ENCODE measurements at regions not wholly inside any gene's neighbourhood (a gene's known extent, or its start where the extent isn't known, plus 50 kb on each side); places are given as distances from the start of the nearest gene placed in this dataset.
"Not testable (repeated sequence)": the region's sequence is repeated elsewhere in the genome, so short reads cannot be mapped to it uniquely, and the experiment has no call there.

GRCh38 chr12:131597333-131597732, 113.6 kb upstream of the SFSWAP start:
- Mint-ChIP-seq H3K27me3 (no peaks in the 10 kb centered on the region), H3K36me3 (no peaks in the 10 kb centered on the region), H3K27ac (no peak overlapping the region), H3K4me3 (no peak overlapping the region), H3K9me3 (ENCODE audit: low read depth) (no peaks in the 10 kb centered on the region), H3K4me1 (peaks cover 25% of the 10 kb centered on the region)
- CTCF ChIA-PET, result no interaction called here
- DNase-seq (no peak), ATAC-seq (no peak)

- peak; percentile 45 for DNase-seq
- no peaks in the 10 kb centered on the region for H3K9me3 Mint-ChIP-seq (ENCODE audit: low read depth)
- H3K4me1 Mint-ChIP-seq, result peaks cover 18% of the 10 kb centered on the region
- H3K27ac Mint-ChIP-seq, result no peak overlapping the region
- no peak overlapping the region for H3K4me3 Mint-ChIP-seq
- no peaks in the 10 kb centered on the region for H3K36me3 Mint-ChIP-seq
- CTCF ChIA-PET, result no interaction called here
- peak; percentile 25 for ATAC-seq
- H3K27me3 Mint-ChIP-seq, result no peaks in the 10 kb centered on the region
Measured at GRCh38 chr12:131598717-131599116, 112.2 kb upstream of the SFSWAP start.

- no peak overlapping the region for H3K27ac Mint-ChIP-seq
Measured at GRCh38 chr12:131599190-131600159, 111.4 kb upstream of the SFSWAP start.

GRCh38 chr12:131600160-131600532, 110.7 kb upstream of the SFSWAP start:
- CTCF ChIA-PET, result no interaction called here
- H3K27me3 Mint-ChIP-seq, result no peaks in the 10 kb centered on the region
- H3K4me1 Mint-ChIP-seq, result peaks cover 29% of the 10 kb centered on the region

More at GRCh38 chr12:131599190-131600159, 111.4 kb upstream of the SFSWAP start:
- Mint-ChIP-seq H3K4me3 (no peak overlapping the region), H3K36me3 (no peaks in the 10 kb centered on the region), H3K27me3 (no peaks in the 10 kb centered on the region), H3K9me3 (ENCODE audit: low read depth) (no peaks in the 10 kb centered on the region), H3K4me1 (peaks cover 22% of the 10 kb centered on the region)
- CTCF ChIA-PET, result no interaction called here
- ATAC-seq, result no peak
- DNase-seq, result no peak

GRCh38 chr12:131601499-131601898, 109.4 kb upstream of the SFSWAP start:
- CTCF ChIA-PET, ATAC-seq: not testable (repeated sequence)

More at GRCh38 chr12:131600160-131600532, 110.7 kb upstream of the SFSWAP start:
- ATAC-seq (no peak), DNase-seq (no peak)
- Mint-ChIP-seq H3K36me3 (no peaks in the 10 kb centered on the region), H3K27ac (no peak overlapping the region), H3K9me3 (ENCODE audit: low read depth) (no peaks in the 10 kb centered on the region), H3K4me3 (no peak overlapping the region)

GRCh38 chr12:131603106-131603938, 107.6 kb upstream of the SFSWAP start:
- CTCF ChIA-PET, result interaction anchor here (1.4 kb wide), 1 partner anchor 11 kb away, joined by 9 read pairs; no protein-coding TSS in a partner anchor
- ATAC-seq, result no peak
- no peaks in the 10 kb centered on the region for H3K9me3 Mint-ChIP-seq (ENCODE audit: low read depth)
- peak overlapping the region; percentile 95 for H3K27ac Mint-ChIP-seq
- no peak for DNase-seq
- peaks cover 11% of the 10 kb centered on the region for H3K36me3 Mint-ChIP-seq
- peaks cover 60% of the 10 kb centered on the region for H3K4me1 Mint-ChIP-seq
- no peaks in the 10 kb centered on the region for H3K27me3 Mint-ChIP-seq
- H3K4me3 Mint-ChIP-seq, result no peak overlapping the region

More at GRCh38 chr12:131601499-131601898, 109.4 kb upstream of the SFSWAP start:
- not testable (repeated sequence) for H3K4me3 Mint-ChIP-seq; H3K9me3 Mint-ChIP-seq (ENCODE audit: low read depth); DNase-seq; H3K36me3 Mint-ChIP-seq; H3K27ac Mint-ChIP-seq; H3K27me3 Mint-ChIP-seq
- H3K4me1 Mint-ChIP-seq, result peaks cover 42% of the 10 kb centered on the region

- CTCF ChIA-PET, result interaction anchor here (1.4 kb wide), 1 partner anchor 11 kb away, joined by 9 read pairs; no protein-coding TSS in a partner anchor
- H3K36me3 Mint-ChIP-seq, result peaks cover 11% of the 10 kb centered on the region
- H3K4me1 Mint-ChIP-seq, result peaks cover 61% of the 10 kb centered on the region
- no peaks in the 10 kb centered on the region for H3K27me3 Mint-ChIP-seq
- peak; percentile 81 for DNase-seq
- peak overlapping the region; percentile 95 for H3K27ac Mint-ChIP-seq
- peak overlapping the region; percentile 65 for H3K4me3 Mint-ChIP-seq
- peak; percentile 65 for ATAC-seq
- H3K9me3 Mint-ChIP-seq (ENCODE audit: low read depth), result no peaks in the 10 kb centered on the region
Measured at GRCh38 chr12:131603939-131604795, 106.7 kb upstream of the SFSWAP start.

- Mint-ChIP-seq H3K27me3 (no peaks in the 10 kb centered on the region), H3K9me3 (ENCODE audit: low read depth) (no peaks in the 10 kb centered on the region), H3K27ac (peak overlapping the region; percentile 95), H3K4me3 (no peak overlapping the region), H3K36me3 (peaks cover 11% of the 10 kb centered on the region), H3K4me1 (peaks cover 67% of the 10 kb centered on the region)
- no peak for ATAC-seq
- CTCF ChIA-PET, result interaction anchor here (1.4 kb wide), 1 partner anchor 12 kb away, joined by 9 read pairs; no protein-coding TSS in a partner anchor
- DNase-seq, result no peak
Measured at GRCh38 chr12:131604859-131605258, 106.0 kb upstream of the SFSWAP start.

GRCh38 chr12:131605304-131605829, 105.5 kb upstream of the SFSWAP start:
- CTCF ChIA-PET, result no interaction called here

GRCh38 chr12:131606218-131606901, 104.5 kb upstream of the SFSWAP start:
- Mint-ChIP-seq H3K4me3 (no peak overlapping the region), H3K9me3 (ENCODE audit: low read depth) (no peaks in the 10 kb centered on the region), H3K4me1 (peaks cover 67% of the 10 kb centered on the region), H3K36me3 (peaks cover 11% of the 10 kb centered on the region), H3K27ac (peak overlapping the region; percentile 95), H3K27me3 (no peaks in the 10 kb centered on the region)
- CTCF ChIA-PET, result interaction anchor here (1.1 kb wide), 1 partner anchor 11 kb away, joined by 3 read pairs; no protein-coding TSS in a partner anchor
- ATAC-seq (peak; percentile 29), DNase-seq (no peak)

More at GRCh38 chr12:131605304-131605829, 105.5 kb upstream of the SFSWAP start:
- Mint-ChIP-seq H3K36me3 (peaks cover 11% of the 10 kb centered on the region), H3K27ac (peak overlapping the region; percentile 95), H3K4me1 (peaks cover 67% of the 10 kb centered on the region), H3K27me3 (no peaks in the 10 kb centered on the region), H3K4me3 (no peak overlapping the region), H3K9me3 (ENCODE audit: low read depth) (no peaks in the 10 kb centered on the region)
- DNase-seq (no peak), ATAC-seq (no peak)

- CTCF ChIA-PET, result interaction anchor here (1.0 kb wide), 1 partner anchor 15 kb away, joined by 4 read pairs; no protein-coding TSS in a partner anchor
- peak; percentile 54 for DNase-seq
- Mint-ChIP-seq H3K4me1 (peaks cover 65% of the 10 kb centered on the region), H3K27ac (peak overlapping the region; percentile 95), H3K9me3 (ENCODE audit: low read depth) (no peaks in the 10 kb centered on the region), H3K4me3 (peak overlapping the region; percentile 62), H3K27me3 (no peaks in the 10 kb centered on the region), H3K36me3 (peaks cover 11% of the 10 kb centered on the region)
- peak; percentile 62 for ATAC-seq
Measured at GRCh38 chr12:131607658-131608447, 103.0 kb upstream of the SFSWAP start.
